ENCODE measurements at regions not wholly inside any gene's neighbourhood (a gene's known extent, or its start where the extent isn't known, plus 50 kb on each side); places are given as distances from the start of the nearest gene placed in this dataset.

GRCh38 chr16:9681508-9681907, 500.7 kb downstream of the GRIN2A start:
- TF ChIP-seq CTCF (IDR thresholded peaks at IDR 0.05; ENCODE audit: unreplicated experiment in 3 of 3), result no peak
- Mint-ChIP-seq H3K9me3 (peaks cover 12% of the 10 kb centered on the region), H3K36me3 (ENCODE audit: low read depth) (peaks cover 9% of the 10 kb centered on the region), H3K4me1 (peaks cover 7% of the 10 kb centered on the region), H3K4me3 (no peak overlapping the region), H3K27ac (no peak overlapping the region), H3K27me3 (ENCODE audit: low read depth) (peaks cover 24% of the 10 kb centered on the region)

- H3K27ac Mint-ChIP-seq, result no peak overlapping the region
- TF ChIP-seq CTCF (IDR thresholded peaks at IDR 0.05; ENCODE audit: unreplicated experiment in 3 of 3), result no peak
These were observed 499.9 kb downstream of the GRIN2A start for GRCh38 chr16:9682320-9682719.

GRCh38 chr16:9683677-9684076, 498.6 kb downstream of the GRIN2A start:
- Mint-ChIP-seq H3K36me3 (ENCODE audit: low read depth) (peaks cover 9% of the 10 kb centered on the region), H3K27ac (no peak overlapping the region), H3K4me1 (peaks cover 7% of the 10 kb centered on the region), H3K9me3 (peaks cover 12% of the 10 kb centered on the region), H3K27me3 (ENCODE audit: low read depth) (peaks cover 22% of the 10 kb centered on the region), H3K4me3 (no peak overlapping the region)
- TF ChIP-seq CTCF (IDR thresholded peaks at IDR 0.05; ENCODE audit: unreplicated experiment in 3 of 3), result no peak

More at GRCh38 chr16:9682320-9682719, 499.9 kb downstream of the GRIN2A start:
- H3K4me3 Mint-ChIP-seq, result no peak overlapping the region
- peaks cover 24% of the 10 kb centered on the region for H3K27me3 Mint-ChIP-seq (ENCODE audit: low read depth)
- H3K4me1 Mint-ChIP-seq, result peaks cover 7% of the 10 kb centered on the region
- H3K36me3 Mint-ChIP-seq (ENCODE audit: low read depth), result peaks cover 9% of the 10 kb centered on the region
- H3K9me3 Mint-ChIP-seq, result peaks cover 12% of the 10 kb centered on the region

GRCh38 chr16:9687737-9688319, 494.4 kb downstream of the GRIN2A start:
- Mint-ChIP-seq H3K4me3 (no peak overlapping the region), H3K27me3 (ENCODE audit: low read depth) (no peaks in the 10 kb centered on the region), H3K36me3 (ENCODE audit: low read depth) (peaks cover 6% of the 10 kb centered on the region), H3K4me1 (no peaks in the 10 kb centered on the region), H3K9me3 (peaks cover 8% of the 10 kb centered on the region), H3K27ac (peak overlapping the region in 2 of 3 experiments; percentile 6 to 21)
- TF ChIP-seq CTCF (IDR thresholded peaks at IDR 0.05; ENCODE audit: unreplicated experiment in 3 of 3), result no peak

- TF ChIP-seq CTCF (IDR thresholded peaks at IDR 0.05; ENCODE audit: unreplicated experiment in 3 of 3), result no peak
- H3K27me3 Mint-ChIP-seq (ENCODE audit: low read depth), result no peaks in the 10 kb centered on the region
- H3K9me3 Mint-ChIP-seq, result no peaks in the 10 kb centered on the region
- no peak overlapping the region for H3K27ac Mint-ChIP-seq
- H3K4me3 Mint-ChIP-seq, result no peak overlapping the region
- H3K4me1 Mint-ChIP-seq, result no peaks in the 10 kb centered on the region
- no peaks in the 10 kb centered on the region for H3K36me3 Mint-ChIP-seq (ENCODE audit: low read depth)
These were observed 492.6 kb downstream of the GRIN2A start for GRCh38 chr16:9689597-9689996.

GRCh38 chr16:9695152-9695551, 487.1 kb downstream of the GRIN2A start:
- H3K4me1 Mint-ChIP-seq, result no peaks in the 10 kb centered on the region
- H3K9me3 Mint-ChIP-seq, result no peaks in the 10 kb centered on the region

More at GRCh38 chr16:9695152-9695551, 487.1 kb downstream of the GRIN2A start:
- Mint-ChIP-seq H3K36me3 (ENCODE audit: low read depth) (no peaks in the 10 kb centered on the region), H3K4me3 (no peak overlapping the region), H3K27ac (no peak overlapping the region), H3K27me3 (ENCODE audit: low read depth) (no peaks in the 10 kb centered on the region)
- peak in 1 of 3 experiments; percentile 13 for TF ChIP-seq CTCF (IDR thresholded peaks at IDR 0.05; ENCODE audit: unreplicated experiment in 3 of 3)
